OCI-M2 (cell line): ENCODE measurements at regions not wholly inside any gene's neighbourhood (a gene's known extent, or its start where the extent isn't known, plus 50 kb on each side); places are given as distances from the start of the nearest gene placed in this dataset.
"Not testable (repeated sequence)": the region's sequence is repeated elsewhere in the genome, so short reads cannot be mapped to it uniquely, and the experiment has no call there.

Experiments used
- DNase-seq: peaks from one replicate; lab custom pipeline; 2025; ENCODE audit not compliant: unreplicated experiment; lab: John Stamatoyannopoulos, UW

GRCh38 chr6:141976994-141977393, 155.7 kb upstream of the GJE1 start:
- no peak for DNase-seq

GRCh38 chr6:141969768-141970415, 162.8 kb upstream of the GJE1 start:
- DNase-seq: not testable (repeated sequence)

- no peak for DNase-seq
Measured at GRCh38 chr6:141969201-141969600, 163.5 kb upstream of the GJE1 start.

GRCh38 chr6:141968632-141969031, 164.1 kb upstream of the GJE1 start:
- DNase-seq: no peak

GRCh38 chr6:141965016-141965545, 167.6 kb upstream of the GJE1 start:
- no peak for DNase-seq

GRCh38 chr6:141963543-141964295, 169.0 kb upstream of the GJE1 start:
- no peak for DNase-seq

- no peak for DNase-seq
Measured at GRCh38 chr6:141957271-141957670, 175.5 kb upstream of the GJE1 start.

- DNase-seq: no peak
Measured at GRCh38 chr6:141956868-141957267, 175.9 kb upstream of the GJE1 start.

GRCh38 chr6:141956046-141956761, 176.5 kb upstream of the GJE1 start:
- DNase-seq: no peak

GRCh38 chr6:141953072-141953471, 179.7 kb upstream of the GJE1 start:
- no peak for DNase-seq

- DNase-seq: no peak
Measured at GRCh38 chr6:141946502-141946901, 186.2 kb upstream of the GJE1 start.

- DNase-seq: no peak
Measured at GRCh38 chr6:141938664-141939063, 194.1 kb upstream of the GJE1 start.

GRCh38 chr6:141932685-141933084, 200.0 kb upstream of the GJE1 start:
- DNase-seq: no peak

- not testable (repeated sequence) for DNase-seq
Measured at GRCh38 chr6:141926200-141926900, 206.4 kb upstream of the GJE1 start.

- DNase-seq: no peak
Measured at GRCh38 chr6:141925001-141925400, 207.7 kb upstream of the GJE1 start.

GRCh38 chr6:141922898-141923297, 209.8 kb upstream of the GJE1 start:
- no peak for DNase-seq

GRCh38 chr6:141916682-141917505, 215.8 kb upstream of the GJE1 start:
- DNase-seq: not testable (repeated sequence)

- DNase-seq: no peak
Measured at GRCh38 chr6:141914646-141915045, 218.1 kb upstream of the GJE1 start.

GRCh38 chr6:141906569-141907080, 226.1 kb upstream of the GJE1 start:
- DNase-seq: no peak

- no peak for DNase-seq
Measured at GRCh38 chr6:141890661-141891060, 242.1 kb upstream of the GJE1 start.
